GM19239 (cell line): ENCODE measurements at regions not wholly inside any gene's neighbourhood (a gene's known extent, or its start where the extent isn't known, plus 50 kb on each side); places are given as distances from the start of the nearest gene placed in this dataset.

Experiments
- DNase-seq: peaks from one replicate; pipeline ENCODE4 v3.0.0; 2011; ENCODE audit warnings: low spot score; ENCODE audit not compliant: insufficient read length
- FAIRE-seq: peaks from 2 replicates; lab custom pipeline; 2011; peaks lifted over from hg19 to GRCh38; lab: Jason Lieb, UNC

DNA sequence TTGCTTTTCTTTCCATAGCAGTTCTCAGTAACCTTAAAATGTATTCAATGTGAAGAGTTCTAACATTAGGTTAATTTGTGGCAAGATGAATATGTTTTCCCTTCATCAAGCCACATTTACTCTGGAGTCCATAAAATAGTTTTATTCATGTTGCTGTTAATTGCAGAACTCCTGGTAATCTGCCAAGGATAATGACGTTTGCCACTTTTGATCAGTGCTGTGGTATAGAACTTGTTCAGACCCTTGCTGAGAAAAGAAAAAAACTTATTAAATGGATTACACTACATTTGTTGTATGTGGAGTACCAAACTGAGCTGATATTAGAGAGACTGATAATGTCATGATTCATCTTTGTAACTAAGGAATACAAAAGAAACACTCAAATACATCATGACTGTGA lies 212.4 kb upstream of the DMAC1 start:
- DNase-seq = no peak
- no peak for FAIRE-seq

DNA sequence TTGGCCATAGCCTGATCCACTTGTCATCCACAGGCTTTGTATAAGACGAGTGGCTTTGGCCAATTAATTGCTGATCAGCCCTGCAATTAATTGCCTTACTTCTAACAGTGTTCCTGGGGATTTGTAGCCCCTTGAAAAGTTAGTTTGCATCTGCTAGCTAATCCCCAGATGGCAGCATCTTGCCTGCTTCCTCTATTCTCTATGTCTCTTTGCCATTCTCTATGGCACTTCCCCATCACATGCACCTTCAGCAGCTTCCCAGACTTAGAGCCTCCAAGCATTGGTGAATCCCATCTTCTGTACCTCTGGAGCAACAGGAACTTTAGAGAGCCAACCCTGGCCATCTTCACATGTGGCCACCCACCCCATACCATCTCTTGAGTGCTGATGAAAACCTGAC lies 197.0 kb upstream of the DMAC1 start:
- FAIRE-seq = no peak
- DNase-seq = no peak

DNA sequence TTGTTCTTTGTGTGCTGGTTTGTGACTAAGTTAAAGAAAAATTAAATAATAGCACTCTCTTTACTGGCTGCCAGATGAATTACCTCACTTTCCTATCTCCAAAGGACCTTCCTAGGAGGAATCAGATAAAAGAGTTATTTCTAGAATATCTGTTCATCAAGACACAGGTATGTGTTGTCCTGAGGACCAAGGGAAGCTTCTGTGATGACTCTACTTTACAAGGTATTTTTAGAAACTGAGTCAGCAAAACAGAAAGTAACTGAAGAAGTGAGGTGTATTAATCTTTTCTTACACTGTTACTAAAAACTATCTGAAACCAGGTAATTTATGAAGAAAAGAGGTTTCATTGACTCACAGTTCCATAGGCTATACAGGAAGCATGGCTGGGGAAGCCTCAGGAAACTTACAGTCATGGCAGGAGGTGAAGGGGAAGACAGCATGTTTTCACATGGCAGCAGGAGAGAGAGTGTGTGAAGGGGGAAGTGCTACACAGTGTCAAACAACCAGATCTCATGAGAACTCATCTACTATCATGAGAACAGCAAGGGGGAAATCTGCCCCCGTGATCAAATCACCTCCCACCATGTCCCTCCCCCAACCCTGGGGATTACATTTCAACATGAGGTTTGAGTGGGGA lies 189.2 kb upstream of the DMAC1 start:
- DNase-seq (no peak), FAIRE-seq (no peak)

DNA sequence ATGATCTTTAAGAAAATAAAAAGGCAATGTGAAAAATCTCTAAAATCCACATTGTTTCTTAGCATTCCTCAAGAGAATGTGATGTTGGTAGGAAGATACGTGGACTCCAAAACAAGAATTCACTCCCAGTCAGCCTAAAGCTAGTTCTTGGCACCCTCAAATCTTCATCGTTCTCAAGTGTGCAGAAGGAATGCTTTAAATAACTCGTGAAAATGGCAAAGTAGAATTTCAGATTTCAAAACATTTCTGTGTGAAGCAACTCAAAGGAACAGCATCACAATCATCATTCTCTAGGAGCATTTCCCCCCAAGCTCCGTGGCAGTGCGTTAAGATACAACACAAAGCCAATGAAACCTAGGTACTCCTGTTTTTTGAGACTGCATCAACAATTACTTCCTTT lies 185.1 kb upstream of the DMAC1 start:
- DNase-seq (no peak), FAIRE-seq (no peak)

DNA sequence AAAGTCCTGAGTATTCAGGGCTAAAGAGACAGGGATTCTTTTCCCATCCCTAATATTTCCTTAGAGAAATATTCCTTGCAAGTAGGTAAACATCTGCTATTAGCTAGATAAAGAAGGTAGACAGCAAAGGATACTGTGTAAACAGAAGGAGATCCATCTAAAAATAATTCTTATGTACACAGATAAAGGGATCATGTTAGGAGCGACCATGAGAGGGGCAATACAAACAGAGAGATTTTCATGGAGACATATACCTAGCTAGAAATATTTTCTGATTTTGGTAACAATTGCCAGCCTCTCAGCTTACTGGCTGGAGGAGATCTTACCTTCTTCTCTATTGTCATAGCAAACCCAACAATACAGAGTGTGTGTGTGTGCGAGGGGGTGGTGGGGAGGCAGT lies 184.6 kb upstream of the DMAC1 start:
- FAIRE-seq = no peak
- DNase-seq = no peak

DNA sequence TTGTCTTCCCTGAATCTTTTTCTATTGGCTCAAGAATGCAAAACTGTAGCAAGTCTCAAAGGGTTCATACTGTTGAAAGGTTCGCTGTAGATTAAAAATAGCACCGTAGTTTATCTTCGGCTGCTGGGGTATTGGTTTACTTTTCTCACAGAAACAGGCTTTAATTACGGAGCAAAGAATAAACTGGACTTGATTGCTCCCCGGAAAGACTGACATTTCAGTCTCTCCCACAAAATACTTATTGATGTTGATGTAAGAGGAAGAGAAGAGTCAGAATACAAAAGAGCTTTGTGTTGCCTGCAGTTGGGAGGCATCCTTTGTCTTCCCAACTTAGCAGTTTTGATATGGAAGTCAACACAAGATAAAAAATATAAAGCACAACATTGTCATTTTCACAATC lies 183.9 kb upstream of the DMAC1 start:
- DNase-seq (no peak), FAIRE-seq (no peak)

DNA sequence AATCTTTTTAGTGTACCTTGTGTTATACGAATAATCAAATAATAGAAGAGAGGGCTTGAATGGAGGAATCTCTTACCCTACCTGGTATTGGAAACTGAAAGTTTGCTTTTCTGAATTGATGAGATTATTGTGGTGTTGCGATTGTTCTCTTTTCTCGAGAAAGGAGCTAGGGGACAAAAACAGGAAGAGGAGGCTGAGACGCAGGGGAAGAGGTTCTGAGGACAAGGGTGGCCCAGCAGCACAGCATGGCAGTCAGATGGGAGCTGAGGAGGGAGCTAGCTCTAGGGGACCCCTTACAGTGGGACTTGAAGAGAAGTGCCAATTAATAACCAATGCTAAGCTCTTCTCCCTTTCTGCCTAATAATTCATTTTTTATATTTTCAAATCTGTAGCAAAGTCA lies 183.3 kb upstream of the DMAC1 start:
- FAIRE-seq (no peak), DNase-seq (no peak)

DNA sequence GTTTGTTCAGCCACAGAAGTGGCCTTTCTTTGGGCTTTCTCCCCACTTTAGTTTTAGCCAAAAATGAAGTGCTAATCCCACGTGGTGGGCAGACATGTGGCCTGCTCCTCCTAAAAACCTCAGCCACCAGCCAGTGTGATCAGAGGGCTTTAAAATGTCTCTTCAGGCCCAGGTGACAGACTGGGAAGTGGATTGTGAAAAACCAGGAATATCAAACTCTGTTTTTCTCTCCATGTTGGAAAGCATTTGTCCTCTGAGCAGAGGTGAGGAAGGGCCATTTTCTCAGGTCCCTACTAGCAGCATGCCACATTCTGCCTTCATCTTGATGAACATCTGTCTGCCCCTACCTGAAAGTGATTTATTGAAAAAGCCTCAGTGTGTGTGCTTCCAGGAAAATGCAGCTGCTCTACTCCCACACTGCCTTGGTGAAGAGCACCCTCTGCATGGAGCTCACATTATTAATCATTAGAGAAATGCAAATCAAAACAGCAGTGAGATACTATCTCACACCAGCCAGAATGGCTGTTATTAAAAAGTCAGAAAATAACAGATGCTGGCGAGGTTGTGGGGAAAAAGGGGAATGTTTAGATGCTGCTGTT lies 181.2 kb upstream of the DMAC1 start:
- DNase-seq (no peak), FAIRE-seq (no peak)

DNA sequence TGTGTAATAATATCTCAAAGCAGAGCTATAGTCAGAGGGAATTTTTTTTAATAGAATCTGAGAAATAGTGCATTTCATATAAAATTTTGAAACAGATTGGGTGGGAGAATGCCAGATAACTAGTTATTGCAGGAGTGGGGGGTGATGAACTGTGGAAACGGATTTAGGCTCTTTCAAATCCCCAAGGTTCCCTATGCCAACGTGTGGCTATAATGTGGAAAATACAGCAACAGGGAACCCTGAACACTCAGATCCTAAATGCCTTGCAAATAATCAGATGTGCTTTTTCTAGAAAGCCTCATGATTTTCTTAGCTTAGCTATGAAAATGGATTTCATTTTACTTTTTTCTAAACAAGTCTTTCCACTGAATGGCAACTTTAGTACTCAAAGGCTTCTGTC lies 180.5 kb upstream of the DMAC1 start:
- no peak for FAIRE-seq
- no peak for DNase-seq

DNA sequence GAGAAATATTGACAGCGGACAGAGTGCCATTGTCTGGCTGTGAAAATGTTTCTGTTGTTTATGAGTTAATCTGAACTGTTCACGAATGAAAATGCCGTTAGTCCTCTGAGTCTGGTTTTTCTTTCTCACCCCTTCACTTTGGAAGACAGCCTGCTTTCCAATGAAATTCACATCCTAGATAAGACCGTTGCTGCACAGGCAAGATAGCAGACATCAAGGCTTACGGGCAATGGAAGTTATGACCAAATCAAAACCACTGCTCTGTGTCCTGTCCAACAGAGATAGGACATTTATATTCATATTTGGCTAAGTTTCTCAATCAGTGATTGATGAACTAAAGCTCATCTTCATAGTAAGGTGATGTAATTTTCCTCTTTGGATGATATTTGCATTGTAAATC lies 180.0 kb upstream of the DMAC1 start:
- DNase-seq = no peak
- no peak for FAIRE-seq

DNA sequence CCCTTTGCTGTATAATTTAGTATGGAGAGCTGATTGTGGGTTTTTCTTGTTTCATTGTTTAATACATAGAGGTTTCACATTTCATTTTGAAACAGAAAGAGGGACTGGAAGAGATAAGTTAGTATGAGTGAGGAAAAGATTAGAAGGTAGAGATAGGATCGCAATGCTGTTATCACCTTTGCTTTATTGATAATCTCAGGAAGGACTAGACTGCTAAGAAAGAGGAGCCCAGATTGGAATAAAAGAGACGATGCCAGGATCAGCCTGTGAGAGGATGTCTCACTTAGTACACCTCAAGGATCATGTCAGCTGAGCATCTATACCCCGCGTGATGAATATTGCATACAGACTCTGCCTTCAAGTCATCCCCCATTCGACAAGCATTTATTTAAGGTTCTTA lies 178.0 kb upstream of the DMAC1 start:
- no peak for FAIRE-seq
- DNase-seq = no peak

DNA sequence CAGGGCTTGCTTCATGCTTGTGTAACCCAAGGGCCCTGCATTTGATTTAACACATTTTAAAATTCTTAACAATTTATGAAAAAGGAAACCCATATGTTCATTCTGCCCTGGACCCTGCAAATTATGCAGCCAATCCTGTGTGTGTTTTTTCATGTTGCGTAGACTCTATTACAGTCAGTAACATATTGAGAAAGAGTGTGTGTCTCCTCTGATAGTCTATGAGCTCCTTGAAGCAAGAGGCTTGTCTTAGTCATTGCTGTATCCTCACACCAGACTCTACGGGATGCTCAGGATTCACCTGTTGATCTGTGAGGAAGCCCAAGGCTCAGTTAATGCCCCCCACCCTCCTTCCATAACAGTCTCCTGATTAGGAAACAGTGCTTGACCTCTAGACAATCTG lies 177.3 kb upstream of the DMAC1 start:
- DNase-seq (no peak), FAIRE-seq (no peak)

DNA sequence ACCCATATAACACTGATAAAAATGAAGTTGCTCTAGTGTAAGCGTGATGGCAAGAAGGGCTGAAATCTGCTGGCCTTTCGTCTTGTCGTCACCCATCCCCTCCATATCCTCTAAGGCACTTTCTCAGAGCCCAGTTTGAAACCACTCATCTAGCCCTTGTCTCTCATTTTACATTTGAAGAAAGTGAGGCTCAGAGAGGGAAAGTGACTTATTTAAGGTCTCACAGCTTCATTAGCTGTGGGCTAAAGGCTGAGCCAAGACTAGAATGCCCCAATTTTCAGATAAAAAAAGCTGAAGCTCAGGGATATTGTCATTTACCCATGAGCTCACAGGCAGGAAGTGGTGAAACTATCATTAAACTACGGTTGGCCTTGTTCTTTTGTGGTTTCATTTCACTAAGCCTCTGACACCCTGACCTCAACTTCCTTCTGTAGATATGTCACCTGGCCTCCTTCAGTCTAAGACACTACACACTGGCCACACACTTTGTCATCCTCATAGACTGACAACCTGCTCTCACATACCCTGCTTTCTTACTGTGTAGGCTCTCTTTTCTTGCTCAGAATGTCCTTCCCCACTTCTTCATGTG lies 176.7 kb upstream of the DMAC1 start:
- FAIRE-seq (peak; percentile 97), DNase-seq (peak; percentile 50)

DNA sequence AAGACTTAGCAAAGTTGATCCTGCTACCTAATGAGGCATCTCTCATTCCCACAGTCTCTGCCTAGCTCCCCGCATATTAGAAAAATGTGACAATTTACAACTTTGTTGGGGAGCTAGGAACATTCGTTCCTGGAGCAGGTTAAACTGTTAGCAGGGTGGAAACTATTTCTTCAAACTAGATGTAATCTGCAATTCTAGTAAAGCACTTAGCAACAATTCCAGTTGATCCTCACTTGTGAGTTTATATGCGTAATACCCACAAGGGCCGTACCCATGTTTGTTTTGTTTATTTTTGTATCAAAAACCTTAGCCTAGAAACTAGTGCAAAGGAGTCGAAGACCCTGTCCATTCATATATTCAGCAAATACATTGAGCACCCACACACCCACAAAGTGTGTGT lies 175.8 kb upstream of the DMAC1 start:
- FAIRE-seq = no peak
- no peak for DNase-seq

DNA sequence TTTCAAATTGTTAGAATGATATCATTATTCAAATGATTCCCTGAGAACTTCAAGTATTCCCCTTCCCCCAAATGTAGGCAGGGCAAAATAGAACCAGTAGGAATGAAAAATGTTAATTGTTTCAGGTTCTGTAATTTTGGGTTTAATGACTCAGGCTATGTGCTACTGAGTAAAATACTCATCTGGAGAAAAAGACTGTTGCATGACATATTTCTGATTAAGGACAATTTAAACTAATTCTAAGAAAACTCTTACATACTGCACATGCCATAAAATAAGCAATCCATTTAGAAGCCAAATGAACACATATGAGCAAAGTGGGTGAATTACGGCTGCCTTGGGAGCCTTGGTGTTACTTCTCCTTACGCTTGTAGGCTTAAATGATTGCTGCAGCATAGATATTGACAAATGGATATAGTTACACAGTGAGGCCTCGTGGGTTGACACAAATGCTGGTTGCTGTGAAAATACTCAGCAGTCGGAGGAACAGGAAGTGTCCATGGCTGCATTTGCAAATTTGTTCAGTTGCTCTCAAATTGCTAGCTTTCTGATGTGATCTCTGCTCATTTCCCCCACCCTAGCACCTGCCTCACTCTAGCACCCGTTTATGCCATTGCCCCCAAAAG lies 174.9 kb upstream of the DMAC1 start:
- DNase-seq = no peak
- FAIRE-seq = peak; percentile 78

DNA sequence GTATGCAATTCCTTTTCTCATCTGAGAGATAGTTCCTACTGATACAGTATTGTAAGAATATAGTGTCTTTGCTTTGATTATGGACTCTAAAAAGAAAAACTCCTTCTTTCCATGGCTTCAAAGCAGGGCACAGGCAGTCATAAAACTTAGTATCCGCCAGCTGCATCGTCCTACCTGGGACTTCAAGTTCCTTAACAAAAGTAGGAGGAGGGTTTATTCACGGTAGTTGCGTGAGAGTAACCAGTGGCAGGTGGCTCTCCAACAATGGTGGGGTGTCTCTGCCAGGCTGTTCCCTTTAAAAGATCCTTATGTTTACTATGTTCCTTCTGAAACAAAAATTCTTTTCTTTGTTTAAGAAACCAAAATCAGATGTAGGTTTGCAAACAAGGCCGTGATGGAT lies 173.5 kb upstream of the DMAC1 start:
- FAIRE-seq (no peak), DNase-seq (no peak)

DNA sequence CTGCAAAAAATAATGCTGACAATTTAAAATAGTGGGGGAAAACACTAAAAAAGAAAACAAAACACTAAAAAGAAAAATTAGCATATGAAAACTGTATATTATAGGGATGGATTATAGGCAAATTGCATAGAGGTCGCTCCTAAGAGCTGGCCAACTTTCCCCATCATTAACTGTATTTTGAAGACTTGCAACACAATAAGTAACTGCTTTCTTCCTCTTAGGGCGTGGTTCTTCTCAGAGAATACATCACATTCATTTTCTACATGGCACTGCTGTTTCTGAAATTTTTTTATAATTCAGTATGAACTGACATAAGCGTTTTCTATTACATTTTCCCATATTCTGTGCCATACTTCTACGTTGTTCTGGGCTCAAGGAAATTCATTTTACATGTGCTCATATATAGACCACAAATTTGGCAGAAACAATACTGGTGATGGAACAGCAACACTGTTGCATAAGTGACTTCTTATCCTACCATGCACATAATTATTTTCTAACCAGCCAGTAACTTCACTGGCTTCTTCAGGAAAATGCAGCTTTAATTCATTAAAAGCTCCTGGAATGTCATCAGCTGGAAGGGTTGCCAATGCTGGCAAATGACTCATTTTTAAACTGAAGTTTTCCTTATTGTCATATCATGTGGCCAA lies 171.2 kb upstream of the DMAC1 start:
- DNase-seq = no peak
- no peak for FAIRE-seq

DNA sequence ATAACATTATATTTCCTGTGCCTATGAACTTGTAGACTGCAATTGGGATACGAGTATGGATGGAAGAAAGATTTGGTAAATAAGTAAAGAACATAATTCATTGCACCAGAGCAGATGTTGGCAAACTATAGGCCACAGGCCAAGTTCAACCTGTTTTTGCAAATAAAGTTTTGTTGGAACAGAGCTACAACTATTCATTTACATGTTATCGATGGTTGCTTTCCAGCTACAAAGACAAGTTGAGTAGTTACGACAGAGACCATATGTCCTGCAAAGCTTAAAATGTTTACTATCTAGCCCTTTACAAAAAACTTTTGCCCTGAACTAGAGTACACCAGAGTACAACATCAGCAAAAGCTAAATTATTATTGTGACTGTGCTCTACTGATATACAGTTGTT lies 169.1 kb upstream of the DMAC1 start:
- DNase-seq = no peak
- FAIRE-seq = no peak

DNA sequence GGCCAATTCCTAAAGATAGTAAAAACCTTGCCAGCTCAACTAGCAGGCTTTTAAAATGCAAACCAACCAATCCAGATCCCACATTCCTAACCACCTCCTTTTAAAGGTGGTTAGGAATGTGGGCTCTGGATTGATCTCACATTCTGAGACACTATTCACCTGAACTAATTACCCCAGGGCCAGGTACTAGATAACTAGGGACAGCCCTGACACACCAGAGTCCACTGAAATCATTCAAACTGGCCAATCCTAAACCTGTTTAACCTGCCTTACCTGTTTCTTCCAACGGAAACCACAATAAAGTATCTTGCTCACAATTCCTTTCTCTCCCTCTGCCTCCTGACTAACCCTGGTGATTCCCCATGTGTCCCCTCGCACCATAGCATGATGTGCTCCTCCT lies 168.3 kb upstream of the DMAC1 start:
- FAIRE-seq (no peak), DNase-seq (no peak)

DNA sequence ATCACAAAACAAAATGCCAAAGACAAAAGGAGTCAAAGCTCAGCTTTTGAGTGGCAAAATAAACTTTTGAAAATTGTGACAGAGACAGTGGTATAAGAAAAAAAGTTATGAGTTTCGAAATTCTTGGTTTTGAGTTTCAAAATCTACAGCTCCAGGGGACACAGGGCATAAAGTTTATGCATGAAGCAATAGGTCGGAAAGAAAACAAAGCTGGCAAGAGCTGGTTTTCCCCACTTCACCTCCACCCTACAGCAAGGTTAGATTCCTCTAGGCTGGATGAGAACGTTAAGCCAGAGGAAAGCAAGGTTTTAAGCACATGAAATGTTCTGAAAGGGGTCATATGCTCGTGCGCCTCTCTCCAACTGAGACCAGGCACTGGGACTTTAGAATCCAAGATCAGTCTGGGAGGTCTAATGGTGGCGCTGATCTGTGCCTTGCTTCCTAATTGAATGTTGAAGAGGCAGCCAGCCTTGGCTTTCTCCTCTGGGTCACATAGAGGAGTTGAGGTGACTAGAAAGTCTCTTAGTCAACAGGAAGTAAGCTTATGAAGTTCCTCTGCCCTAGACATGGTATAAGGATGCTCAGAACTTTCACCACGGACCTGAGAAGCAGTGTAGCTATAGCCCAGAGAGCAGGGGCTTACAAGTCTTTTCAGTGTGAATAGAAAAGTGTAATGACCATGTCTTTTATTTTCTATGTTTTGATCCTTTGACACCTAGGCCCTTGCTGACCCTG lies 167.7 kb upstream of the DMAC1 start:
- no peak for FAIRE-seq

DNA sequence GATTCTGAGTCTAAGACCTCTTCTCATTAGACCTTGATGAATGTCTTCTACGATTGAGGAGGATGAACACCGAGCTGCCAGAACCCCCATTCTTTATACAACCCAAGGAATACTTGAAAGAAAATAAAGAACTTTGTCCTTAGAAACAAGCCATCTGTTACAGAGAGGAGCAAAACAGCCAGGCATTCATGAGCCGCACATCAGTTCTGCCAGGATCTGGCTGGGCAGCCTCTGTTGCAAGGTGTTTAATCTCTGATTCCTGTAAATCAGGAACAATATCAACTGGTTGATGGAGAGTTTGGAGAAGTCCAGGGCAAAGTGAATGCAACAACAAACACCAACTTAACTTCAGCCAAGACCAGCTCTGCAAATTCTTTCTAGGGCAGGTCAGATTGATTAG lies 165.5 kb upstream of the DMAC1 start:
- DNase-seq (no peak), FAIRE-seq (no peak)

More for the DNA sequence above, 167.7 kb upstream of the DMAC1 start:
- no peak for DNase-seq
